GM23338 (cell line): ENCODE measurements at regions not wholly inside any gene's neighbourhood (a gene's known extent, or its start where the extent isn't known, plus 50 kb on each side); places are given as distances from the start of the nearest gene placed in this dataset.
A peak's percentile ranks its signal among the peaks of the same experiment; 100 is the strongest.

ENCODE experiments used
- ATAC-seq: fragments of 200-7000 bp; cut with Tn5 transposase; 3 replicates; pipeline ENCODE4 v1.9.1; 2020
- DNase-seq: peaks from one replicate; pipeline ENCODE4 v3.0.0-alpha.2; 2015; ENCODE audit warnings: low spot score
- H2AFZ ChIP-seq: fragments of 200-600 bp; sonication (generic); 2 replicates; pipeline ENCODE4 v1.8.0; 2016; ENCODE audit warnings: antibody characterized with exemption, mild to moderate bottlenecking, moderate library complexity
- H3F3A ChIP-seq: fragments of 200-600 bp; sonication (generic); replicated peaks from 2 replicates; pipeline ENCODE4 v1.8.0; 2017; ENCODE audit warnings: antibody characterized with exemption, mixed run types, low read depth
- H3K27ac ChIP-seq: fragments of 200-600 bp; sonication (generic); 2 replicates; pipeline ENCODE4 v1.6.1; 2016; ENCODE audit warnings: low read depth
- H3K27me3 ChIP-seq: fragments of 200-600 bp; sonication (generic); 2 replicates; pipeline ENCODE4 v1.8.0; 2016; ENCODE audit warnings: mild to moderate bottlenecking, mixed run types, moderate library complexity; ENCODE audit not compliant: insufficient read depth
- H3K36me3 ChIP-seq: fragments of 200-600 bp; sonication (generic); 2 replicates; pipeline ENCODE4 v1.8.0; 2016; ENCODE audit warnings: mild to moderate bottlenecking; ENCODE audit not compliant: insufficient read depth
- H3K4me1 ChIP-seq: fragments of 200-600 bp; sonication (generic); 2 replicates; pipeline ENCODE4 v1.8.0; 2016; ENCODE audit warnings: mild to moderate bottlenecking, moderate library complexity; ENCODE audit not compliant: insufficient read depth
- H3K4me2 ChIP-seq: fragments of 200-600 bp; sonication (generic); 2 replicates; pipeline ENCODE4 v1.7.1; 2017; ENCODE audit warnings: mixed run types
- H3K4me3 ChIP-seq: fragments of 200-600 bp; sonication (generic); 2 replicates; pipeline ENCODE4 v1.6.1; 2016; ENCODE audit warnings: mixed run types
- H3K79me2 ChIP-seq: fragments of 200-600 bp; sonication (generic); replicated peaks from 2 replicates; pipeline ENCODE4 v1.8.0; 2017; ENCODE audit warnings: mild to moderate bottlenecking; ENCODE audit not compliant: insufficient read depth
- H3K9me2 ChIP-seq: fragments of 200-600 bp; sonication (generic); 2 replicates; pipeline ENCODE4 v1.8.0; 2017; ENCODE audit not compliant: insufficient read depth
- H4K20me1 ChIP-seq: fragments of 200-600 bp; sonication (generic); replicated peaks from 2 replicates; pipeline ENCODE4 v1.8.0; 2017; ENCODE audit warnings: mild to moderate bottlenecking; ENCODE audit not compliant: insufficient read depth
- H3K27ac Mint-ChIP-seq: 2 replicates; pipeline ENCODE4 v1.8.0; 2020; ENCODE audit warnings: inconsistent platforms, mild to moderate bottlenecking, moderate library complexity, mixed read lengths
- H3K27me3 Mint-ChIP-seq: 3 replicates; pipeline ENCODE4 v1.8.0; 2022; ENCODE audit warnings: low read depth, mild to moderate bottlenecking, moderate library complexity, mixed read lengths, inconsistent platforms; ENCODE audit not compliant: insufficient read depth, poor library complexity
- H3K36me3 Mint-ChIP-seq: 3 replicates; pipeline ENCODE4 v1.8.0; 2021; ENCODE audit warnings: low read depth, mild to moderate bottlenecking, inconsistent platforms, moderate library complexity, mixed read lengths
- H3K4me1 Mint-ChIP-seq: 3 replicates; pipeline ENCODE4 v1.8.0; 2020; ENCODE audit warnings: mild to moderate bottlenecking, inconsistent platforms, mixed read lengths
- H3K4me3 Mint-ChIP-seq: 3 replicates; pipeline ENCODE4 v1.8.0; 2021; ENCODE audit warnings: moderate library complexity, mild to moderate bottlenecking, inconsistent platforms, mixed read lengths
- H3K9me3 Mint-ChIP-seq: 3 replicates; pipeline ENCODE4 v1.8.0; 2020; ENCODE audit warnings: moderate library complexity, mild to moderate bottlenecking, inconsistent platforms, mixed read lengths
- CREB1 ChIP-seq: fragments of 250-450 bp; sonication (Bioruptor Pico); IDR thresholded peaks from 2 replicates; pipeline ENCODE4 v1.5.0; 2020; ENCODE audit warnings: low read depth, mild to moderate bottlenecking, moderate library complexity
- ETS1 ChIP-seq: IDR thresholded peaks from 2 replicates; pipeline ENCODE4 v1.6.1; 2016; ENCODE audit warnings: antibody characterized with exemption
- EZH2 ChIP-seq: fragments of 200-600 bp; sonication (generic); IDR thresholded peaks from one replicate; pipeline ENCODE4 v1.8.0; 2017; ENCODE audit warnings: antibody characterized with exemption, mild to moderate bottlenecking, low read depth; ENCODE audit not compliant: unreplicated experiment
- EZH2phosphoT487 ChIP-seq: fragments of 200-600 bp; sonication (generic); IDR thresholded peaks from one replicate; pipeline ENCODE4 v1.8.1; 2018; ENCODE audit warnings: antibody characterized with exemption; ENCODE audit not compliant: unreplicated experiment
- JUNB ChIP-seq: IDR thresholded peaks from one replicate; pipeline ENCODE4 v1.6.1; 2016; ENCODE audit warnings: antibody characterized with exemption; ENCODE audit not compliant: unreplicated experiment
- POLR2AphosphoS5 ChIP-seq: IDR thresholded peaks from 2 replicates; pipeline ENCODE4 v1.6.1; 2016; ENCODE audit warnings: antibody characterized with exemption, low read depth
- REST ChIP-seq: IDR thresholded peaks from one replicate; pipeline ENCODE4 v1.6.1; 2018; ENCODE audit warnings: antibody characterized with exemption; ENCODE audit not compliant: unreplicated experiment
- STAT1 ChIP-seq: IDR thresholded peaks from one replicate; pipeline ENCODE4 v1.6.1; 2016; ENCODE audit warnings: antibody characterized with exemption; ENCODE audit not compliant: unreplicated experiment
- ZNF114 ChIP-seq: fragments of 250-450 bp; sonication (Bioruptor Pico); IDR thresholded peaks from 2 replicates; pipeline ENCODE4 v1.5.0; 2020; ENCODE audit warnings: mild to moderate bottlenecking, moderate library complexity
- ZNF331 ChIP-seq: fragments of 250-450 bp; sonication (Bioruptor Pico); IDR thresholded peaks from 2 replicates; pipeline ENCODE4 v1.5.0; 2020; ENCODE audit warnings: low read depth, mild to moderate bottlenecking, moderate library complexity
- TF ChIP-seq, protein P1 (sequence below), 2 experiments: fragments of 200-600 bp in 1 of 2; sonication (generic) in 1 of 2; conservative IDR thresholded peaks; 2 replicates each; pipeline versions ENCODE4 v1.5.1 to v1.6.1; 2016 to 2017; ENCODE audit warnings: antibody characterized with exemption in 2 of 2, low read depth in 2 of 2, mild to moderate bottlenecking in 2 of 2, moderate library complexity in 1 of 2

DNA sequence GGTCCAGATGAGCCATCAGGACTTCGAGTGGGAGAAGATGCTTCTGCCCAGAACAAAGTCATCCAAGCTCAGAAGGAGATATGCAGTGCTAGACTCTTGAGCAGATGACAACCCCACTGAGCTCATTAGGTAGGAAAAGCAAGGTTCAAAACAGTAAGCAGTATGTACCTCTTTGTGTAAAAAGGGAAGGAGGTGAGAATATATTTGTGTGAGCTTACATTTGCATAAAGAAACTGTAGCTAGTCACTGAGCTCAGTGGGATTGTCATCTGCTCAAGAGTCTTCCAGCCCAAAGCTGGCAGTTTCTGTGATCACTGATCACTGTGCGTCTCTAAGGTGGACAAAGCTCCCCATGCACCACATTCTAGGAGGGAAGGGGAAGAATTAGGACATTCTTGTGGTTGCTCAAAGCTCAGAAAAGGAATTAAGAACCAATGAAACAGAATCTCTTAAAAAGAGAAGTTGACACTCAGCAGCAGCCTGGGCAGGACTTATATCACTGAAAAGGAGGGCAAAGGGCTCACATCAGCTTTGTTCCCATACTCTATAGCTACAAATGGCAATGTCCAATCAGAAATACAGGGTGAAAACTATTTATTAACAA, 90.0 kb upstream of the MAFB start (continued):
- no peak for TF ChIP-seq EZH2
- TF ChIP-seq JUNB = no peak
- TF ChIP-seq EZH2phosphoT487 = no peak
- no peak for TF ChIP-seq STAT1
- TF ChIP-seq ZNF114 = no peak
- no peak for TF ChIP-seq POLR2AphosphoS5
- no peak for TF ChIP-seq REST
- no peak for TF ChIP-seq ETS1

GRCh38 chr20:40781327-40782042, 92.4 kb upstream of the MAFB start:
- Histone ChIP-seq H2AFZ (peak overlapping the region; percentile 70; the same call in 1 of the 2 replicates), H3K36me3 (no peaks in the 10 kb centered on the region), H3K79me2 (no peaks in the 10 kb centered on the region), H3K4me2 (no peak overlapping the region), H3K27ac (no peak overlapping the region), H4K20me1 (no peaks in the 10 kb centered on the region), H3F3A (no peaks in the 10 kb centered on the region), H3K4me1 (no peaks in the 10 kb centered on the region; the same call in 1 of the 2 replicates), H3K4me3 (no peak overlapping the region), H3K27me3 (no peaks in the 10 kb centered on the region), H3K9me2 (peaks cover 4% of the 10 kb centered on the region; the same call in 1 of the 2 replicates)
- Mint-ChIP-seq H3K9me3 (no peaks in the 10 kb centered on the region), H3K36me3 (no peaks in the 10 kb centered on the region), H3K27ac (no peak overlapping the region), H3K4me1 (peaks cover 6% of the 10 kb centered on the region; the same call in 2 of the 3 replicates), H3K4me3 (no peak overlapping the region), H3K27me3 (no peaks in the 10 kb centered on the region)
- TF ChIP-seq ZNF114 (no peak), ZNF331 (CRISPR knock-in tag) (no peak), EZH2 (no peak), EZH2phosphoT487 (no peak), CREB1 (CRISPR knock-in tag) (no peak), STAT1 (no peak)
- TF ChIP-seq, protein P1, sequence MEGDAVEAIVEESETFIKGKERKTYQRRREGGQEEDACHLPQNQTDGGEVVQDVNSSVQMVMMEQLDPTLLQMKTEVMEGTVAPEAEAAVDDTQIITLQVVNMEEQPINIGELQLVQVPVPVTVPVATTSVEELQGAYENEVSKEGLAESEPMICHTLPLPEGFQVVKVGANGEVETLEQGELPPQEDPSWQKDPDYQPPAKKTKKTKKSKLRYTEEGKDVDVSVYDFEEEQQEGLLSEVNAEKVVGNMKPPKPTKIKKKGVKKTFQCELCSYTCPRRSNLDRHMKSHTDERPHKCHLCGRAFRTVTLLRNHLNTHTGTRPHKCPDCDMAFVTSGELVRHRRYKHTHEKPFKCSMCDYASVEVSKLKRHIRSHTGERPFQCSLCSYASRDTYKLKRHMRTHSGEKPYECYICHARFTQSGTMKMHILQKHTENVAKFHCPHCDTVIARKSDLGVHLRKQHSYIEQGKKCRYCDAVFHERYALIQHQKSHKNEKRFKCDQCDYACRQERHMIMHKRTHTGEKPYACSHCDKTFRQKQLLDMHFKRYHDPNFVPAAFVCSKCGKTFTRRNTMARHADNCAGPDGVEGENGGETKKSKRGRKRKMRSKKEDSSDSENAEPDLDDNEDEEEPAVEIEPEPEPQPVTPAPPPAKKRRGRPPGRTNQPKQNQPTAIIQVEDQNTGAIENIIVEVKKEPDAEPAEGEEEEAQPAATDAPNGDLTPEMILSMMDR (conservative IDR thresholded peaks at IDR 0.05; ENCODE audit: low read depth in 2 of 2) = no peak
- DNase-seq (no peak), ATAC-seq (no peak)
